Neural crest cell (in vitro differentiated cells): ENCODE measurements at regions not wholly inside any gene's neighbourhood (a gene's known extent, or its start where the extent isn't known, plus 50 kb on each side); places are given as distances from the start of the nearest gene placed in this dataset.
"Not testable (repeated sequence)": the region's sequence is repeated elsewhere in the genome, so short reads cannot be mapped to it uniquely, and the experiment has no call there.

Experiments used
- DNase-seq: peaks from one replicate; pipeline ENCODE4 v3.0.0; 2021; ENCODE audit warnings: low read depth, mixed read lengths, low spot score
- H3K27ac Mint-ChIP-seq: one replicate; pipeline ENCODE4 v1.8.0; 2021; ENCODE audit warnings: mild to moderate bottlenecking, mixed read lengths; ENCODE audit not compliant: unreplicated experiment
- H3K27me3 Mint-ChIP-seq: 2 replicates; pipeline ENCODE4 v1.8.0; 2021; ENCODE audit warnings: low read depth, mild to moderate bottlenecking, mixed read lengths
- H3K36me3 Mint-ChIP-seq: 2 replicates; pipeline ENCODE4 v1.8.0; 2021; ENCODE audit warnings: low read depth, mild to moderate bottlenecking, mixed read lengths
- H3K4me1 Mint-ChIP-seq: 2 replicates; pipeline ENCODE4 v1.8.0; 2021; ENCODE audit warnings: mixed read lengths
- H3K4me3 Mint-ChIP-seq: one replicate; pipeline ENCODE4 v1.8.0; 2021; ENCODE audit warnings: mild to moderate bottlenecking, mixed read lengths
- H3K9me3 Mint-ChIP-seq: 2 replicates; pipeline ENCODE4 v1.8.0; 2021; ENCODE audit warnings: mixed read lengths

GRCh38 chr22:15854978-15855377 is 165.2 kb downstream of the POTEH start:
- not testable (repeated sequence) for H3K4me3 Mint-ChIP-seq, DNase-seq, H3K27me3 Mint-ChIP-seq, H3K36me3 Mint-ChIP-seq, H3K4me1 Mint-ChIP-seq, H3K27ac Mint-ChIP-seq, H3K9me3 Mint-ChIP-seq

- H3K4me3 Mint-ChIP-seq, H3K9me3 Mint-ChIP-seq, H3K4me1 Mint-ChIP-seq, H3K36me3 Mint-ChIP-seq, H3K27me3 Mint-ChIP-seq, DNase-seq, H3K27ac Mint-ChIP-seq: not testable (repeated sequence)
Measured at GRCh38 chr22:15880926-15881325, 191.1 kb downstream of the POTEH start.

- not testable (repeated sequence) for H3K9me3 Mint-ChIP-seq, H3K27me3 Mint-ChIP-seq, DNase-seq, H3K27ac Mint-ChIP-seq, H3K36me3 Mint-ChIP-seq, H3K4me3 Mint-ChIP-seq, H3K4me1 Mint-ChIP-seq
Measured at GRCh38 chr22:15904326-15904725, 214.5 kb downstream of the POTEH start.

GRCh38 chr22:15911704-15912103 is 221.9 kb downstream of the POTEH start:
- DNase-seq, H3K4me3 Mint-ChIP-seq, H3K27me3 Mint-ChIP-seq, H3K27ac Mint-ChIP-seq, H3K9me3 Mint-ChIP-seq, H3K36me3 Mint-ChIP-seq, H3K4me1 Mint-ChIP-seq: not testable (repeated sequence)

GRCh38 chr22:15919120-15919519 is 229.3 kb downstream of the POTEH start:
- not testable (repeated sequence) for H3K4me3 Mint-ChIP-seq, H3K27ac Mint-ChIP-seq, H3K27me3 Mint-ChIP-seq, H3K36me3 Mint-ChIP-seq, H3K9me3 Mint-ChIP-seq, H3K4me1 Mint-ChIP-seq, DNase-seq

GRCh38 chr22:15920941-15921340 is 231.1 kb downstream of the POTEH start:
- not testable (repeated sequence) for H3K36me3 Mint-ChIP-seq, H3K27ac Mint-ChIP-seq, H3K9me3 Mint-ChIP-seq, H3K4me3 Mint-ChIP-seq, H3K4me1 Mint-ChIP-seq, DNase-seq, H3K27me3 Mint-ChIP-seq

- DNase-seq, H3K27ac Mint-ChIP-seq, H3K36me3 Mint-ChIP-seq, H3K4me1 Mint-ChIP-seq, H3K4me3 Mint-ChIP-seq, H3K9me3 Mint-ChIP-seq, H3K27me3 Mint-ChIP-seq: not testable (repeated sequence)
Measured at GRCh38 chr22:15922132-15922531, 232.3 kb downstream of the POTEH start.

- not testable (repeated sequence) for H3K4me1 Mint-ChIP-seq, H3K4me3 Mint-ChIP-seq, H3K27me3 Mint-ChIP-seq, DNase-seq, H3K27ac Mint-ChIP-seq, H3K9me3 Mint-ChIP-seq, H3K36me3 Mint-ChIP-seq
Measured at GRCh38 chr22:15922666-15923065, 232.8 kb downstream of the POTEH start.

GRCh38 chr22:15924820-15925219 is 235.0 kb downstream of the POTEH start:
- not testable (repeated sequence) for H3K27me3 Mint-ChIP-seq, H3K4me1 Mint-ChIP-seq, DNase-seq, H3K9me3 Mint-ChIP-seq, H3K36me3 Mint-ChIP-seq, H3K27ac Mint-ChIP-seq, H3K4me3 Mint-ChIP-seq

- not testable (repeated sequence) for H3K27ac Mint-ChIP-seq, H3K36me3 Mint-ChIP-seq, DNase-seq, H3K27me3 Mint-ChIP-seq, H3K9me3 Mint-ChIP-seq, H3K4me1 Mint-ChIP-seq, H3K4me3 Mint-ChIP-seq
Measured at GRCh38 chr22:15927172-15927571, 237.3 kb downstream of the POTEH start.
